ENCODE measurements at regions not wholly inside any gene's neighbourhood (a gene's known extent, or its start where the extent isn't known, plus 50 kb on each side); places are given as distances from the start of the nearest gene placed in this dataset.
A peak's percentile ranks its signal among the peaks of the same experiment; 100 is the strongest.

- no peak overlapping the region for H4K91ac ChIP-seq (ENCODE audit: low read length)
- no peaks in the 10 kb centered on the region for H3K36me3 ChIP-seq (ENCODE audit: control insufficient read depth in 1 of 2, insufficient read depth in 2 of 2, low read depth in 1 of 2, low read length in 2 of 2)
- no peak overlapping the region for H2AK5ac ChIP-seq (ENCODE audit: low read length, severe bottlenecking)
- H3K27ac ChIP-seq (ENCODE audit: low read length, poor library complexity, severe bottlenecking) = no peak overlapping the region
- no peak overlapping the region for H3K4ac ChIP-seq (ENCODE audit: low read depth in 1 of 2, low read length in 2 of 2)
- no peak overlapping the region for H2BK12ac ChIP-seq (ENCODE audit: low read length in 2 of 2)
- no peaks in the 10 kb centered on the region for H3K9me3 ChIP-seq (ENCODE audit: control insufficient read depth, low read length)
- no peaks in the 10 kb centered on the region for H3K4me1 ChIP-seq (ENCODE audit: control insufficient read depth, insufficient read depth, low read depth, low read length)
- 57% methylated on average over 1 of the region's 1 CpG for WGBS
- no peak overlapping the region for H3K4me3 ChIP-seq (ENCODE audit: insufficient read depth in 1 of 2, low read depth in 1 of 2, low read length in 2 of 2)
- no peak overlapping the region for H2BK5ac ChIP-seq (ENCODE audit: low read depth, low read length, poor library complexity, severe bottlenecking)
- no peaks in the 10 kb centered on the region for H3K27me3 ChIP-seq (ENCODE audit: control insufficient read depth in 1 of 2, insufficient read depth in 1 of 2, low read length in 2 of 2)
- H2BK120ac ChIP-seq (ENCODE audit: low read depth, low read length) = no peak overlapping the region
- no peak overlapping the region for H2AFZ ChIP-seq (ENCODE audit: low read depth, low read length)
- no peaks in the 10 kb centered on the region for H3K79me1 ChIP-seq (replicated peaks; ENCODE audit: low read length, poor library complexity, severe bottlenecking)
- H2BK15ac ChIP-seq (ENCODE audit: low read depth, poor library complexity, severe bottlenecking) = no peak overlapping the region
- H4K8ac ChIP-seq (ENCODE audit: low read length) = no peak overlapping the region
- H3K4me2 ChIP-seq (ENCODE audit: low read length, poor library complexity, severe bottlenecking) = no peak overlapping the region
- H3K14ac ChIP-seq (ENCODE audit: low read length in 2 of 2) = no peak overlapping the region
- no peak overlapping the region for H3K23ac ChIP-seq (ENCODE audit: low read length in 2 of 2)
- H3K9ac ChIP-seq (ENCODE audit: low read length) = no peak overlapping the region
- peak; percentile 3 for DNase-seq
- no peak overlapping the region for H3K18ac ChIP-seq (ENCODE audit: low read depth in 1 of 2, low read length in 2 of 2)
These were observed 1520.7 kb downstream of the ARAP2 start for GRCh38 chr4:34723605-34724004.

- no peak overlapping the region for H3K9ac ChIP-seq (ENCODE audit: low read length)
- H3K4me1 ChIP-seq (ENCODE audit: control insufficient read depth, insufficient read depth, low read depth, low read length) = no peaks in the 10 kb centered on the region
- H3K36me3 ChIP-seq (ENCODE audit: control insufficient read depth in 1 of 2, insufficient read depth in 2 of 2, low read depth in 1 of 2, low read length in 2 of 2) = no peaks in the 10 kb centered on the region
- H3K23ac ChIP-seq (ENCODE audit: low read length in 2 of 2) = no peak overlapping the region
- H3K27ac ChIP-seq (ENCODE audit: low read length, poor library complexity, severe bottlenecking) = no peak overlapping the region
- H3K14ac ChIP-seq (ENCODE audit: low read length in 2 of 2) = no peak overlapping the region
- DNase-seq = no peak
- no peaks in the 10 kb centered on the region for H3K9me3 ChIP-seq (ENCODE audit: control insufficient read depth, low read length)
- no peaks in the 10 kb centered on the region for H3K79me1 ChIP-seq (replicated peaks; ENCODE audit: low read length, poor library complexity, severe bottlenecking)
- no CpG with 5 or more reads among the region's 1 CpG for WGBS
- no peak overlapping the region for H2AK5ac ChIP-seq (ENCODE audit: low read length, severe bottlenecking)
- H4K91ac ChIP-seq (ENCODE audit: low read length) = no peak overlapping the region
- no peak overlapping the region for H2AFZ ChIP-seq (ENCODE audit: low read depth, low read length)
- no peak overlapping the region for H3K18ac ChIP-seq (ENCODE audit: low read depth in 1 of 2, low read length in 2 of 2)
- no peak overlapping the region for H3K4ac ChIP-seq (ENCODE audit: low read depth in 1 of 2, low read length in 2 of 2)
- H3K4me3 ChIP-seq (ENCODE audit: insufficient read depth in 1 of 2, low read depth in 1 of 2, low read length in 2 of 2) = no peak overlapping the region
- no peak overlapping the region for H2BK120ac ChIP-seq (ENCODE audit: low read depth, low read length)
- H3K4me2 ChIP-seq (ENCODE audit: low read length, poor library complexity, severe bottlenecking) = no peak overlapping the region
- no peak overlapping the region for H2BK5ac ChIP-seq (ENCODE audit: low read depth, low read length, poor library complexity, severe bottlenecking)
- H2BK12ac ChIP-seq (ENCODE audit: low read length in 2 of 2) = no peak overlapping the region
- H2BK15ac ChIP-seq (ENCODE audit: low read depth, poor library complexity, severe bottlenecking) = no peak overlapping the region
- no peaks in the 10 kb centered on the region for H3K27me3 ChIP-seq (ENCODE audit: control insufficient read depth in 1 of 2, insufficient read depth in 1 of 2, low read length in 2 of 2)
- H4K8ac ChIP-seq (ENCODE audit: low read length) = no peak overlapping the region
These were observed 1519.8 kb downstream of the ARAP2 start for GRCh38 chr4:34724491-34724890.

DNA sequence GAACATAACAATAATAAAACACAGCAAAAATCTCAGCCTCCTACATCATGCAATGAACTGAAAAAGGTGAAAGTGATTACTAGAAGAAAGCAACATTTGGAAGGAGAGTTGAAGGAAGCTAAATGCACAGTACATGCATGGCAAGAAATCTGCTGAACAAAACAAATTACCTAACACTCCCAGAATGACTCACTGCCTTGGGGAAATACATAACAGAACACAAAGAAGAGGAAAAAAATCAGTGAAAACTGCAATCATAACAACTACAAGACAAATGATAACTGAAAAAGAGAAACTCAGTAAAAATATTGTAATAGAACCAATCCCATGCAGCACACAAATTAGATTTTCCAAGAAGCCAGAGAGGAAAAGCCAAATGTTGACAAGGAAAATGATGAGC is 1513.2 kb downstream of the ARAP2 start:
- Histone ChIP-seq H3K4me1 (ENCODE audit: control insufficient read depth, insufficient read depth, low read depth, low read length) (no peaks in the 10 kb centered on the region), H2BK15ac (ENCODE audit: low read depth, poor library complexity, severe bottlenecking) (no peak overlapping the region), H3K4me2 (ENCODE audit: low read length, poor library complexity, severe bottlenecking) (no peak overlapping the region), H2BK120ac (ENCODE audit: low read depth, low read length) (no peak overlapping the region), H4K91ac (ENCODE audit: low read length) (no peak overlapping the region), H3K27ac (ENCODE audit: low read length, poor library complexity, severe bottlenecking) (no peak overlapping the region), H3K36me3 (ENCODE audit: control insufficient read depth in 1 of 2, insufficient read depth in 2 of 2, low read depth in 1 of 2, low read length in 2 of 2) (no peaks in the 10 kb centered on the region), H2AFZ (ENCODE audit: low read depth, low read length) (no peak overlapping the region), H3K4ac (ENCODE audit: low read depth in 1 of 2, low read length in 2 of 2) (no peak overlapping the region), H2BK5ac (ENCODE audit: low read depth, low read length, poor library complexity, severe bottlenecking) (no peak overlapping the region), H2AK5ac (ENCODE audit: low read length, severe bottlenecking) (no peak overlapping the region), H3K14ac (ENCODE audit: low read length in 2 of 2) (no peak overlapping the region), H3K4me3 (ENCODE audit: insufficient read depth in 1 of 2, low read depth in 1 of 2, low read length in 2 of 2) (no peak overlapping the region), H3K27me3 (ENCODE audit: control insufficient read depth in 1 of 2, insufficient read depth in 1 of 2, low read length in 2 of 2) (no peaks in the 10 kb centered on the region), H3K9ac (ENCODE audit: low read length) (peak overlapping the region; percentile 33), H3K79me1 (replicated peaks; ENCODE audit: low read length, poor library complexity, severe bottlenecking) (no peaks in the 10 kb centered on the region), H3K18ac (ENCODE audit: low read depth in 1 of 2, low read length in 2 of 2) (no peak overlapping the region), H2BK12ac (ENCODE audit: low read length in 2 of 2) (no peak overlapping the region), H3K9me3 (ENCODE audit: control insufficient read depth, low read length) (no peaks in the 10 kb centered on the region), H3K23ac (ENCODE audit: low read length in 2 of 2) (no peak overlapping the region), H4K8ac (ENCODE audit: low read length) (no peak overlapping the region)
- DNase-seq = peak; percentile 10

- H2BK15ac ChIP-seq (ENCODE audit: low read depth, poor library complexity, severe bottlenecking) = no peak overlapping the region
- no peak overlapping the region for H4K91ac ChIP-seq (ENCODE audit: low read length)
- no peak overlapping the region for H3K14ac ChIP-seq (ENCODE audit: low read length in 2 of 2)
- no peaks in the 10 kb centered on the region for H3K27me3 ChIP-seq (ENCODE audit: control insufficient read depth in 1 of 2, insufficient read depth in 1 of 2, low read length in 2 of 2)
- no peak overlapping the region for H4K8ac ChIP-seq (ENCODE audit: low read length)
- H3K23ac ChIP-seq (ENCODE audit: low read length in 2 of 2) = no peak overlapping the region
- H2AK5ac ChIP-seq (ENCODE audit: low read length, severe bottlenecking) = peak overlapping the region; percentile 78
- no peak overlapping the region for H3K4ac ChIP-seq (ENCODE audit: low read depth in 1 of 2, low read length in 2 of 2)
- no peak overlapping the region for H3K4me2 ChIP-seq (ENCODE audit: low read length, poor library complexity, severe bottlenecking)
- H3K36me3 ChIP-seq (ENCODE audit: control insufficient read depth in 1 of 2, insufficient read depth in 2 of 2, low read depth in 1 of 2, low read length in 2 of 2) = no peaks in the 10 kb centered on the region
- H3K4me1 ChIP-seq (ENCODE audit: control insufficient read depth, insufficient read depth, low read depth, low read length) = no peaks in the 10 kb centered on the region
- H3K4me3 ChIP-seq (ENCODE audit: insufficient read depth in 1 of 2, low read depth in 1 of 2, low read length in 2 of 2) = no peak overlapping the region
- no peak overlapping the region for H2AFZ ChIP-seq (ENCODE audit: low read depth, low read length)
- no peak overlapping the region for H2BK5ac ChIP-seq (ENCODE audit: low read depth, low read length, poor library complexity, severe bottlenecking)
- no peak for DNase-seq
- H3K79me1 ChIP-seq (replicated peaks; ENCODE audit: low read length, poor library complexity, severe bottlenecking) = no peaks in the 10 kb centered on the region
- H3K9ac ChIP-seq (ENCODE audit: low read length) = no peak overlapping the region
- H3K18ac ChIP-seq (ENCODE audit: low read depth in 1 of 2, low read length in 2 of 2) = no peak overlapping the region
- H3K27ac ChIP-seq (ENCODE audit: low read length, poor library complexity, severe bottlenecking) = no peak overlapping the region
- H2BK12ac ChIP-seq (ENCODE audit: low read length in 2 of 2) = no peak overlapping the region
- no peaks in the 10 kb centered on the region for H3K9me3 ChIP-seq (ENCODE audit: control insufficient read depth, low read length)
- no peak overlapping the region for H2BK120ac ChIP-seq (ENCODE audit: low read depth, low read length)
- WGBS = 22% methylated on average over 1 of the region's 2 CpGs
These were observed 1512.0 kb downstream of the ARAP2 start for GRCh38 chr4:34732176-34732950.
